Retinal pigment epithelial cell (primary cell): ENCODE measurements at regions not wholly inside any gene's neighbourhood (a gene's known extent, or its start where the extent isn't known, plus 50 kb on each side); places are given as distances from the start of the nearest gene placed in this dataset.

Experiments used
- DNase-seq: peaks from one replicate; pipeline ENCODE4 v3.0.0-alpha.2; 2010; ENCODE audit warnings: low read depth
- H3K4me3 ChIP-seq: 2 replicates; pipeline ENCODE4 v1.5.1; 2011; ENCODE audit warnings: mild to moderate bottlenecking, low read length, control low read depth, moderate library complexity
- TF ChIP-seq, protein P1 (sequence below): conservative IDR thresholded peaks from 2 replicates; pipeline ENCODE4 v1.5.1; 2011; ENCODE audit warnings: low read depth, low read length, control low read depth, inconsistent platforms

DNA sequence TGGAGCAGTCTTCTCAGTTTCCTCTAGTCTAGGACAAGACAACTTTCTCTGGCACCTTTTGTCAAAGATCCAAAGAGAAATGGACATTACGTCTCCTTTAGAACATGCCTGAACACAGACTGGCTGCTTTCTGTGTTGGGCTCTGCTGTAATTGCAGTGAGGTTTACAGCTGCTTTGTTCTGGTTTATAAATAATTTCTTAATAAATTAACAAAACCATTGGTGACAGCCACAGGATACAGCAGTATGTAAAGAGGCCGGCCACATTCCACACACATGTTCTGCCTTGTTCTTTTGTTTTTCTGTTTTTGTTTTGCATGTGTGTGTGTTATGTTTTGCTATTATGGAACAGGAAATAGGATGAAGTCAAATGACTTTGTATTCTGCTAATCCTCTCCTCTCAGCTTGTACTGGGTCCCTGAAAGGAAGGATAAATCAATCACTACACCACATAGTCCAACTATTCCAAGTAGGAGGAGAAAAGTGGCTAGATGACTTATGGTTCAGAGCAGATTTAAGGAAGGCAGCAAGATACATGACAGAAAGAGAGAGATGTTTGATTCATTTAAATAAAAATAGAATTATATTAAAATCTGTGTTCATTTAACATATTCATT lies 161.5 kb upstream of the ESRRG start:
- no peak overlapping the region for H3K4me3 ChIP-seq
- TF ChIP-seq, protein P1, sequence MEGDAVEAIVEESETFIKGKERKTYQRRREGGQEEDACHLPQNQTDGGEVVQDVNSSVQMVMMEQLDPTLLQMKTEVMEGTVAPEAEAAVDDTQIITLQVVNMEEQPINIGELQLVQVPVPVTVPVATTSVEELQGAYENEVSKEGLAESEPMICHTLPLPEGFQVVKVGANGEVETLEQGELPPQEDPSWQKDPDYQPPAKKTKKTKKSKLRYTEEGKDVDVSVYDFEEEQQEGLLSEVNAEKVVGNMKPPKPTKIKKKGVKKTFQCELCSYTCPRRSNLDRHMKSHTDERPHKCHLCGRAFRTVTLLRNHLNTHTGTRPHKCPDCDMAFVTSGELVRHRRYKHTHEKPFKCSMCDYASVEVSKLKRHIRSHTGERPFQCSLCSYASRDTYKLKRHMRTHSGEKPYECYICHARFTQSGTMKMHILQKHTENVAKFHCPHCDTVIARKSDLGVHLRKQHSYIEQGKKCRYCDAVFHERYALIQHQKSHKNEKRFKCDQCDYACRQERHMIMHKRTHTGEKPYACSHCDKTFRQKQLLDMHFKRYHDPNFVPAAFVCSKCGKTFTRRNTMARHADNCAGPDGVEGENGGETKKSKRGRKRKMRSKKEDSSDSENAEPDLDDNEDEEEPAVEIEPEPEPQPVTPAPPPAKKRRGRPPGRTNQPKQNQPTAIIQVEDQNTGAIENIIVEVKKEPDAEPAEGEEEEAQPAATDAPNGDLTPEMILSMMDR, result no peak
- DNase-seq, result no peak

DNA sequence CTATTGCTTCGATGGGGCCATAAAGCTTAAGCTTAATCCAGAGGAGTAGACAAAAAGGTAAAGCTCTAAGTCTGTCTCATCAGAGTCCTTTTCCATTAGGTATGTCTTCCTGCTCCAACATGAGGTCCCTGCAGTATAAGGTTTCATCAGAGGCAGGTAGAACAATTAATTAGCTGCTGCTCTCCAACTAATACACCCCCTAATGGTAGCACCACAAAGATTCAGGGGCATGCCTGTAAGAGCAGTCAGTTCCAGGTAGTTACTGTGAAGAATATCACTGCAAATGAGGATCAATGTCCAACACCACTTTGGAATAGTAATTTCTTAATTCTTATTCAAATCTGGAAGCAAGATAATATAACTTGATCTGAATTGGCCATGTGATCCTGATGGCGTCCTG lies 160.3 kb upstream of the ESRRG start:
- TF ChIP-seq, protein P1, result no peak
- no peak for DNase-seq
- no peak overlapping the region for H3K4me3 ChIP-seq

DNA sequence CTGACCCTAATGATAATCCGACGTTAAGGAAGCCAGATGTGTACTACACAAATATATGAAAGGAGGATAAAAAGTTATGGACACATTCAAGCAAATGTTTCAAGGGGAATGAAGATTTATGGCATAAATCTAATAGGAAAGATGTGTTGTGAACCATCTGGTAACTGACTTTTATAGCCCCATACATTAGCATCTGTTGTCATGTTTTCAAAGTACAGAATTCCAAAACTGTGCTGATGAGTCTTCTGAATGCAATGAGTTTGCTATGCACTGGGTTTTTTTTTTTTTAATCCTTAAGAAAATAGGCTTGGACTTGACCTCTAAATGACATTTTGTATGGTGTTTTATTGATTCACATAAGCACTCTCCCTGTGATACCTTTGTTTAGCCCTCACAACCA lies 158.5 kb upstream of the ESRRG start:
- DNase-seq, result no peak
- H3K4me3 ChIP-seq, result no peak overlapping the region
- TF ChIP-seq, protein P1, result no peak

DNA sequence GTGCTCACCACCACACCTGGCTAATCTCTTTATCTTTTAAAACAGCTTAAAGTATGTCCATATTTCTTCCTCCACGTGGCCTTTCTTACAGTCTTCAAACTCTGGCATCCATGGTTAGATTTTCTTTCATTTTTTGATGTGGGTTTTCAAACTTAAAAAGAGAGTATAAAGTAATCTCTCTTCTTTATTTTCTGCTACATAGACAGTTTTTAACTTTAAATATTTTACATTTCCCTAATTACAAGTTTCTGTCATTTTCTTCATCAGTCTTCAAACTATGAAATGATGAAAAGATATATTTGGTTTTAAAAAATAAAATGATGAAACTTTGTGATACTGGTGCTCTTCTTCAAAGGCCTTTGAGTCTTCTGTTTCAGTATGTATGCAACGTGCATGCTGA lies 143.5 kb upstream of the ESRRG start:
- DNase-seq, result no peak
- H3K4me3 ChIP-seq, result no peak overlapping the region

DNA sequence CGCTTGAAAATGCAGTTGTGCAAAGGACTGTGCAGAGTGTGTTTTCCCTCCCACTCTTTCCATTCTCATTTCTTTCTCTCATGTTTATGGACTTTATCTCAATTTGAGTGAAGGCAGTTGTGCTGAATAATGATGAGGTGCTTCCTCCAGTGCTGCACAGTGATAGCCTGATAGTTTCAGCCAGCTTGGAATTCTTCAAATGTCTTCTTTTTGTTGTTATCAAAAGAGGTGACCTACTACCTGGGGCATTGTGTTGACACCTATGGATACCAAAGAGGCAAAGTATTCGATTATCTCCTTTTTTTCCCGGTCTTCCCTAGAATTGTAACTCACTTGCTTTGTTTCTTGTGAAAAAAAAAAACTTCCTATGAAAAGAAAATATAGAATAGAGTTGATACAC lies 132.6 kb upstream of the ESRRG start:
- no peak for DNase-seq
- TF ChIP-seq, protein P1, result no peak

More for the DNA sequence above, 143.5 kb upstream of the ESRRG start:
- TF ChIP-seq, protein P1, result no peak

DNA sequence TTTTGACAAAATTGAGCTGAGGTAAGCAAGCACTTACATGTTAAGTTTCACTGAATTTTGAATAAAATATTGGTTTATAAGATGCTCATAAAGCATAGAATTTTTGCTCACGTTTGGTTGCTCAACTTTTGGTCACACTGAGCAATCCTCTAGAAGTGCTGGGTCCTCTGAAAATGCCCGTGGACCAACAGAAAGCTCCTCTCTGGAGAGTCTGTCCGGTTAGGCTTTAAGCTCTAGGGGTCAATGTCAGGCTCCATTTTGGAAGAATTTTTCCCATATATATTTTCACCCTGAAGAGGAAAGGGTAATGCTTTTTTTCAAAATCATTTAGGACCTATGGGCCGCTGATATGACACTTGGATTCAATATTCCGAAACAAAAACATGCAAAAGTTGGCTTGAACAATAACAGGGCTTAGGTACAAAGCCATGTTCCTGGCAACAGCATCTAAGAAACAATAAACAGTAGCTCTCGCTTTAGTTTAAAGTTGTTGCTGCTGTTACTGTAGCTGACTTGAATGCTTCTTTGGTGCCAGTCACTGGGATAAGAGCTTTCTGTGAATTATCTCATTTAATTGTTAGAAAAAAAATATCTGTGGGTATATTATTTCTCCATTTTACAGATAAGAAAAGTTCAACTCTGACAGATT lies 131.7 kb upstream of the ESRRG start:
- no peak overlapping the region for H3K4me3 ChIP-seq
- TF ChIP-seq, protein P1, result no peak
- no peak for DNase-seq

More for the DNA sequence above, 132.6 kb upstream of the ESRRG start:
- H3K4me3 ChIP-seq, result no peak overlapping the region

DNA sequence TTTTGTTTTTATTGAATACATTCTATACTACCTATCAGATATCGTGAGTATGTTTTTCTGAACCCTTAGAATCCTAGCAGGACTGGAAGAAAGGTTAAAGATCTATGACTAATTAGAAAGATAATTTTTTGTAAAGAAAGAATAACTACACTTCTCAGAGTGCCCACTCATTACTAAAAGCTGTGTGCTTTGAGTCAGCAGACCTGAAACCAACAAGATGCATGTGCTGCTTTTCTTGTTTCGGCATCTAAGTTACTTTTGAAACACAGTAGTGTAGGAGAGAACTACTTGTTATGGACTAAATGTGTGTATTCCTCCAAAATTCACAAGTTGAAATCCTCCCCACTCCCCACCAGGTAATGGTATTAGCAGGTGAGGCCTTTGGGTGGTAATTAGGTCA lies 127.8 kb upstream of the ESRRG start:
- H3K4me3 ChIP-seq, result no peak overlapping the region
- TF ChIP-seq, protein P1, result no peak
- no peak for DNase-seq
